ENCODE measurements at regions not wholly inside any gene's neighbourhood (a gene's known extent, or its start where the extent isn't known, plus 50 kb on each side); places are given as distances from the start of the nearest gene placed in this dataset.
"Not testable (repeated sequence)": the region's sequence is repeated elsewhere in the genome, so short reads cannot be mapped to it uniquely, and the experiment has no call there.

GRCh38 chr2:219727771-219728429 lies 100.5 kb downstream of the SLC4A3 start:
- DNase-seq, result no peak

GRCh38 chr2:219728991-219729487 lies 101.6 kb downstream of the SLC4A3 start:
- DNase-seq, result no peak

GRCh38 chr2:219731173-219731572 lies 103.7 kb downstream of the SLC4A3 start:
- DNase-seq, result no peak

- DNase-seq, result no peak
Measured at GRCh38 chr2:219733106-219733505, 105.7 kb downstream of the SLC4A3 start.

GRCh38 chr2:219733746-219734145 lies 106.3 kb downstream of the SLC4A3 start:
- DNase-seq, result no peak

GRCh38 chr2:219736209-219736608 lies 108.8 kb downstream of the SLC4A3 start:
- peak; percentile 5 for DNase-seq

- DNase-seq, result no peak
Measured at GRCh38 chr2:219737270-219737691, 109.9 kb downstream of the SLC4A3 start.

- no peak for DNase-seq
Measured at GRCh38 chr2:219739066-219739465, 111.6 kb downstream of the SLC4A3 start.

- no peak for DNase-seq
Measured at GRCh38 chr2:219739866-219740440, 112.5 kb downstream of the SLC4A3 start.

GRCh38 chr2:219743548-219743947 lies 116.1 kb downstream of the SLC4A3 start:
- no peak for DNase-seq

- no peak for DNase-seq
Measured at GRCh38 chr2:219744066-219744465, 116.6 kb downstream of the SLC4A3 start.

GRCh38 chr2:219744600-219744999 lies 117.2 kb downstream of the SLC4A3 start:
- no peak for DNase-seq

GRCh38 chr2:219747637-219748036 lies 120.2 kb downstream of the SLC4A3 start:
- DNase-seq, result no peak

GRCh38 chr2:219748671-219749570 lies 121.5 kb downstream of the SLC4A3 start:
- no peak for DNase-seq

- DNase-seq, result not testable (repeated sequence)
Measured at GRCh38 chr2:219751121-219751520, 123.7 kb downstream of the SLC4A3 start.

- no peak for DNase-seq
Measured at GRCh38 chr2:219752726-219753125, 125.3 kb downstream of the SLC4A3 start.

- DNase-seq, result no peak
Measured at GRCh38 chr2:219758907-219759680, 131.7 kb downstream of the SLC4A3 start.

GRCh38 chr2:219759801-219760200 lies 132.4 kb downstream of the SLC4A3 start:
- no peak for DNase-seq

GRCh38 chr2:219765231-219765911 lies 137.9 kb downstream of the SLC4A3 start:
- DNase-seq, result no peak

GRCh38 chr2:219766658-219767057 lies 139.2 kb downstream of the SLC4A3 start:
- DNase-seq, result no peak

GRCh38 chr2:219769090-219769910 lies 141.9 kb downstream of the SLC4A3 start:
- DNase-seq, result no peak

Measured in CD4-positive, alpha-beta T cell treated with Interleukin-17A for 1 hour (primary cell).